Activated CD4-positive, alpha-beta T cell treated with anti-CD3 and anti-CD28 coated beads, Interleukin-2, amount 10 ng/mL, durations not matched to agents 7 days and 5 days (primary cell): ENCODE measurements at regions not wholly inside any gene's neighbourhood (a gene's known extent, or its start where the extent isn't known, plus 50 kb on each side); places are given as distances from the start of the nearest gene placed in this dataset.

Experiments
- CTCF ChIA-PET: fragments of 350-600 bp; sonication (Branson Sonifier 250); formaldehyde crosslinking; loops from one replicate; lab custom pipeline; 2021; ENCODE audit warnings: antibody characterized with exemption; lab: Charles Lee
- POLR2A ChIA-PET: fragments of 350-600 bp; sonication (Branson Sonifier 250); formaldehyde crosslinking; loops from one replicate; lab custom pipeline; 2021; ENCODE audit warnings: antibody characterized with exemption; lab: Charles Lee
- DNase-seq: peaks from one replicate; pipeline ENCODE4 v3.0.0-alpha.2; 2020
- H3K27ac Mint-ChIP-seq: one replicate; pipeline ENCODE4 v1.8.0; 2021; ENCODE audit warnings: mild to moderate bottlenecking, moderate library complexity, mixed read lengths
- H3K27me3 Mint-ChIP-seq: one replicate; pipeline ENCODE4 v1.8.0; 2021; ENCODE audit warnings: mixed read lengths
- H3K36me3 Mint-ChIP-seq: one replicate; pipeline ENCODE4 v1.8.0; 2021; ENCODE audit warnings: low read depth, mixed read lengths
- H3K4me1 Mint-ChIP-seq: one replicate; pipeline ENCODE4 v1.8.0; 2021; ENCODE audit warnings: mixed read lengths
- H3K4me3 Mint-ChIP-seq: one replicate; pipeline ENCODE4 v1.8.0; 2021; ENCODE audit warnings: mild to moderate bottlenecking, moderate library complexity, mixed read lengths
- H3K9me3 Mint-ChIP-seq: one replicate; pipeline ENCODE4 v1.8.0; 2021; ENCODE audit warnings: mixed read lengths

DNA sequence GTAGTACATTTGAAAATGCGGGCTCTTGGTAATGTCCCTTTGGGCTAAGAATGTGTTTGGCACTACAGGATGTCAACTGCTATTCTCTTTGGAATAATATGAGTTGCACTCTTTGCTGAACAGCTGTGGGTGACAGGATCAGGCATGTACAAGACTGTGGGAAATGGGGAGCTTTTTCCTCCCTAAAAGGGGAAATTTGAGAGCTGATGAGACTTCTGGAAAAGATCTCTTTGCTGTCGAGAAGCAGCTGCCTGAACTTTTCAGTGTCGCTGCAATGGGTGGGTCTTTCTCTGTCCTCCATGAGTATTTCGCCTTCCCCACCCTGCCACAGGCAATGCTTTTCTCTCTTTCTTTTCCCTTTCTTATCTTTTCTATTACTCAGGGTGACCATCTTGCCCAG is 762.2 kb upstream of the GCFC2 start:
- no peaks in the 10 kb centered on the region for H3K4me1 Mint-ChIP-seq
- H3K27me3 Mint-ChIP-seq = no peaks in the 10 kb centered on the region
- peaks cover 5% of the 10 kb centered on the region for H3K9me3 Mint-ChIP-seq
- DNase-seq = no peak
- H3K4me3 Mint-ChIP-seq = no peak overlapping the region
- no peaks in the 10 kb centered on the region for H3K36me3 Mint-ChIP-seq
- CTCF ChIA-PET = no interaction called here
- no peak overlapping the region for H3K27ac Mint-ChIP-seq
- POLR2A ChIA-PET = no interaction called here

GRCh38 chr2:76469066-76469465 is 758.4 kb upstream of the GCFC2 start:
- CTCF ChIA-PET = no interaction called here
- Mint-ChIP-seq H3K9me3 (peaks cover 5% of the 10 kb centered on the region), H3K36me3 (no peaks in the 10 kb centered on the region), H3K27ac (no peak overlapping the region), H3K4me1 (no peaks in the 10 kb centered on the region), H3K4me3 (no peak overlapping the region), H3K27me3 (no peaks in the 10 kb centered on the region)
- DNase-seq = no peak
- POLR2A ChIA-PET = no interaction called here

- Mint-ChIP-seq H3K4me1 (no peaks in the 10 kb centered on the region), H3K4me3 (no peak overlapping the region), H3K27me3 (no peaks in the 10 kb centered on the region), H3K9me3 (peaks cover 2% of the 10 kb centered on the region), H3K36me3 (no peaks in the 10 kb centered on the region), H3K27ac (no peak overlapping the region)
- CTCF ChIA-PET = no interaction called here
- DNase-seq = no peak
- POLR2A ChIA-PET = no interaction called here
Observed at GRCh38 chr2:76467326-76467725, 756.6 kb upstream of the GCFC2 start.

GRCh38 chr2:76464310-76464709 is 753.6 kb upstream of the GCFC2 start:
- Mint-ChIP-seq H3K9me3 (peaks cover 2% of the 10 kb centered on the region), H3K27ac (no peak overlapping the region), H3K27me3 (no peaks in the 10 kb centered on the region), H3K4me3 (no peak overlapping the region), H3K36me3 (no peaks in the 10 kb centered on the region), H3K4me1 (no peaks in the 10 kb centered on the region)
- POLR2A ChIA-PET = no interaction called here
- CTCF ChIA-PET = no interaction called here
- DNase-seq = no peak

GRCh38 chr2:76461431-76461830 is 750.7 kb upstream of the GCFC2 start:
- H3K27ac Mint-ChIP-seq = no peak overlapping the region
- H3K9me3 Mint-ChIP-seq = peaks cover 2% of the 10 kb centered on the region
- no peak overlapping the region for H3K4me3 Mint-ChIP-seq
- DNase-seq = no peak
- no peaks in the 10 kb centered on the region for H3K36me3 Mint-ChIP-seq
- POLR2A ChIA-PET = no interaction called here
- no peaks in the 10 kb centered on the region for H3K4me1 Mint-ChIP-seq
- no peaks in the 10 kb centered on the region for H3K27me3 Mint-ChIP-seq
- CTCF ChIA-PET = interaction anchor here (0.6 kb wide), 1 partner anchor 47 kb away, joined by 5 read pairs; no protein-coding TSS in a partner anchor

DNA sequence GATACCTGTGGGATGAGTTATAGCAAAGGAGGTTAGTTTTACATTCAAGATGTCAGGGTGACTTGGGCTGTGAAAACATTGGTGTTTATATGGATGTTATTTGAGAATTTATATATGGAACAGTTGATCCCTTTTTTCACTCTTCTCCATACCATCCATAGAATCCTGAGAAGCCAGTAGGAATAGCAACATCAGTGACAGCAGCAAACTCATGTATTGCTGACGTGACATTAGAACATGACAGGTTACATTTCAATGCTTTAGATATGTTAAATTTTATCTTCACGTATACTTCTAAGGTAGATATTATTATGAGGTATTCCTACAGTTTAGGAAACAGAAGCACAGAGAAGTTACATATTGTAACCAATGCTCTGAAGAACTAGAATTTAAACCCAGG is 745.2 kb upstream of the GCFC2 start:
- no peaks in the 10 kb centered on the region for H3K36me3 Mint-ChIP-seq
- no peaks in the 10 kb centered on the region for H3K9me3 Mint-ChIP-seq
- no peak overlapping the region for H3K27ac Mint-ChIP-seq
- no peak for DNase-seq
- H3K4me1 Mint-ChIP-seq = no peaks in the 10 kb centered on the region
- CTCF ChIA-PET = no interaction called here
- no peaks in the 10 kb centered on the region for H3K27me3 Mint-ChIP-seq
- no peak overlapping the region for H3K4me3 Mint-ChIP-seq
- POLR2A ChIA-PET = no interaction called here

GRCh38 chr2:76450024-76450475 is 739.3 kb upstream of the GCFC2 start:
- no peak overlapping the region for H3K27ac Mint-ChIP-seq
- no peaks in the 10 kb centered on the region for H3K36me3 Mint-ChIP-seq
- no peaks in the 10 kb centered on the region for H3K9me3 Mint-ChIP-seq
- no peak overlapping the region for H3K4me3 Mint-ChIP-seq
- H3K4me1 Mint-ChIP-seq = no peaks in the 10 kb centered on the region
- no peak for DNase-seq
- ChIA-PET POLR2A (no interaction called here), CTCF (no interaction called here)
- no peaks in the 10 kb centered on the region for H3K27me3 Mint-ChIP-seq

DNA sequence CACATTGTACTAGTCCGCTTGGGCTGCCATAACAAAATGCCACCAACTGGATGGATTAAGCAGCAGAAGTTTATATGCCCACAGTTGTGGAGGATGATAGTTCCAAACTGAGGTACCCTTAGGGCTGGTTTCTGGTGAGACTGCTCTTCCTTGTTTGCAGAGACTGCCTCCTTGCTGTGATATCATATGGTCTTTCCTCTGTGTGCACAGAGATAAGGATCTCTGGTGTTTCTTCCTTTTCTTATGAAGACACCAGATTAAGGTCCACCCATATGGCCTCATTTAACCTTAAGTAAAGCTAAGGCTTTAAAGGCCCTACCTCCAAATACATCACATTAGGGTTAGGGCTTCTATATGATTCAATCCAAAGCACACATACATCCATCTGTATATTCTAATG is 738.2 kb upstream of the GCFC2 start:
- no peak for DNase-seq
- Mint-ChIP-seq H3K27me3 (no peaks in the 10 kb centered on the region), H3K9me3 (no peaks in the 10 kb centered on the region), H3K4me3 (no peak overlapping the region), H3K4me1 (no peaks in the 10 kb centered on the region), H3K27ac (no peak overlapping the region), H3K36me3 (no peaks in the 10 kb centered on the region)
- ChIA-PET CTCF (no interaction called here), POLR2A (no interaction called here)

DNA sequence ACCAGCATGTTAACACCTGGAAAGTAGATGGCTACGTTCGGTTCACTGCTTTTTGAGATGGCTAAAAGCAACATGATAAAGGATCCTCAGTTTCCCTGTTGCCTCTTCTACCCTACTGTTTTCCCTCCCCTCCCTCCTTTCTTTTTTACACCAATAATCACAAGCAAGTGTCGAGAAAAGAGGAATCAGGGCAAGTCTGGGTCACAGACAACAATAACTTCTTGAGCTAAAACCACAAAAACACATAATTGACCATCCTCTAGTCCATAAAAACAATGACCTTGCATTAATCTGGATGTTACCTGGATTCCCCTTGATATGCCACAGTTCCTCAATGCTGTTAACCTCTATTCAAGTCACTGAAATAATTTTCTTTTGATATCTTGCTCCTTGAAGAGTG is 736.6 kb upstream of the GCFC2 start:
- H3K4me3 Mint-ChIP-seq = no peak overlapping the region
- CTCF ChIA-PET = no interaction called here
- POLR2A ChIA-PET = no interaction called here
- H3K36me3 Mint-ChIP-seq = no peaks in the 10 kb centered on the region
- H3K27ac Mint-ChIP-seq = no peak overlapping the region
- H3K9me3 Mint-ChIP-seq = no peaks in the 10 kb centered on the region
- no peaks in the 10 kb centered on the region for H3K4me1 Mint-ChIP-seq
- H3K27me3 Mint-ChIP-seq = no peaks in the 10 kb centered on the region
- no peak for DNase-seq

GRCh38 chr2:76446872-76447271 is 736.2 kb upstream of the GCFC2 start:
- Mint-ChIP-seq H3K36me3 (no peaks in the 10 kb centered on the region), H3K4me1 (no peaks in the 10 kb centered on the region), H3K27me3 (no peaks in the 10 kb centered on the region), H3K4me3 (no peak overlapping the region), H3K9me3 (no peaks in the 10 kb centered on the region), H3K27ac (no peak overlapping the region)
- no peak for DNase-seq
- ChIA-PET POLR2A (no interaction called here), CTCF (no interaction called here)

DNA sequence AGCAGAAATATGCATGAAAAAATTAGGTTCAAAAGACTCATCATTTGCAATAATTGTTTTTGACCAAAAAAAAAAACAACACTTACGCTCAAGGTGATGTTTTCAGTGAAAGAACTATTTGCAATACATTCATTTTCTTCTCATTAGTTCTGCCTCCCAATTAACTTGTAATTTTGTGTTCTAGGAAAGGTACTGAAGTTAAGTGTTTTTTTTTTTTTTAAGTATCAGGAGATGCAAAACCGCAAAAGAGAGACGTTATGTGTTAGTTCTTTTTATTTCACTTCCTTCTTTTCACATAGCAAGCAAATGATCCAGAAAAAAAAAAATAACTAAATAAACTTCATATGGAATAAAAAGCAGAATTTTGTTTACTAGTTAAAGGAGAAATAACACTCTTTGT is 735.2 kb upstream of the GCFC2 start:
- ChIA-PET CTCF (no interaction called here), POLR2A (no interaction called here)
- H3K9me3 Mint-ChIP-seq = no peaks in the 10 kb centered on the region
- no peak for DNase-seq
- no peaks in the 10 kb centered on the region for H3K4me1 Mint-ChIP-seq
- no peaks in the 10 kb centered on the region for H3K27me3 Mint-ChIP-seq
- no peaks in the 10 kb centered on the region for H3K36me3 Mint-ChIP-seq
- H3K4me3 Mint-ChIP-seq = no peak overlapping the region
- no peak overlapping the region for H3K27ac Mint-ChIP-seq

- DNase-seq = no peak
- ChIA-PET POLR2A (no interaction called here), CTCF (no interaction called here)
- Mint-ChIP-seq H3K36me3 (no peaks in the 10 kb centered on the region), H3K27ac (no peak overlapping the region), H3K4me1 (no peaks in the 10 kb centered on the region), H3K4me3 (no peak overlapping the region), H3K9me3 (no peaks in the 10 kb centered on the region), H3K27me3 (no peaks in the 10 kb centered on the region)
Observed at GRCh38 chr2:76444732-76445131, 734.0 kb upstream of the GCFC2 start.

DNA sequence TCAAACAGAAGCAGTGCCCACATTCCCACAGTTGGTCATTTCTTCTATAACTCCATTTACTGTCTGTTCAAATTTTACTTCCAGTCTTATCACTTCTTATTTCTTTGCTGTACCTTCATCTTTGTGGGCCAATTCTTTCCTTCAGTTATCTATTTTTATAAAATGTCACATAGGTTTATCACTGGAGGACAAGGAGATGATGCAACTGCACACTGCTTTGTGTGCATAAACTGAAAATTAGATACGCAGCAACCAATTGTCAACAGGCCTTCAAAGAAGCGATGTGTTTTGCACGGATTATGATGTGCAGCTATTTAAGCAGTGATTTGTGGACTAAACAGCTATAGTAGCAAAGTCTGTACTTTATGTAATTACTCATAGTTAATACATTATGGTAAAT is 726.8 kb upstream of the GCFC2 start:
- CTCF ChIA-PET = no interaction called here
- H3K4me3 Mint-ChIP-seq = no peak overlapping the region
- POLR2A ChIA-PET = no interaction called here

GRCh38 chr2:76429374-76429773 is 718.7 kb upstream of the GCFC2 start:
- Mint-ChIP-seq H3K27me3 (no peaks in the 10 kb centered on the region), H3K4me1 (no peaks in the 10 kb centered on the region), H3K27ac (no peak overlapping the region), H3K9me3 (peaks cover 8% of the 10 kb centered on the region), H3K4me3 (no peak overlapping the region), H3K36me3 (no peaks in the 10 kb centered on the region)
- DNase-seq = no peak
- ChIA-PET POLR2A (no interaction called here), CTCF (no interaction called here)

More for the DNA sequence above, 726.8 kb upstream of the GCFC2 start:
- no peaks in the 10 kb centered on the region for H3K27me3 Mint-ChIP-seq
- no peaks in the 10 kb centered on the region for H3K36me3 Mint-ChIP-seq
- H3K9me3 Mint-ChIP-seq = peaks cover 3% of the 10 kb centered on the region
- no peak for DNase-seq
- H3K27ac Mint-ChIP-seq = no peak overlapping the region
- no peaks in the 10 kb centered on the region for H3K4me1 Mint-ChIP-seq
